ENCODE measurements at regions not wholly inside any gene's neighbourhood (a gene's known extent, or its start where the extent isn't known, plus 50 kb on each side); places are given as distances from the start of the nearest gene placed in this dataset.
"Not testable (repeated sequence)": the region's sequence is repeated elsewhere in the genome, so short reads cannot be mapped to it uniquely, and the experiment has no call there.

DNA sequence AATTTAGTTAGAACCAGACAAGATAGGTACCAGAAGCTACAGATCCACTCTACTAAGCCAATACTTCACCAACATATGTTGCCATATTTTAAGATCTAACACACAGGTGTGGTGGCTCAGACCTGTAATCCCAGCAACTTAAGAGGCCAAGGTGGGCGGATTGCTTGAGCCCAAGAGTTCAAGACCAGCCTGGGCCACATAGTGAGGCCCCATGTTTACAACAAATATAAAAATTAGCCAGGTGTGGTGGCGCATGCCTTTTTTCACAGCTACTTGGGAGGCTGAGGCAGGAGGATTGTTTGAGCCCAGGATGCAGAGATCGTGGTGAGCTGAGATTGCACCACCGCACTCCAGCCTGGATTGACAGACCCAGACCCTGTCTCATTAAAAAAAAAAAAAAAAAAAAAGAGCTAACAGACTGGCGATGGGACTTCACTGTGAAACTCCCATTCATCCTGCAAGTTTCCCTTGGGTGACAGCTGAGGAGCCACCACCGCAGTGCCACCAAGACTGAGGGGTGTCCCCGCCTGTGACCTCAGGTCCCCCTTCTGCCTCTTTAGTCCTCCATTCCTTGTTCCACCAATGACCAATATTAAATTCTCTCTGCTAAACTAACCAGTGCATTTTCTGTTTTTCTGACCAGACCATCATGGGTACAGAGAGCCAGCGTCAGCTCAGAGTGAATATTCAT is 163.3 kb downstream of the OR4M2 start:
- TF ChIP-seq, protein P1, sequence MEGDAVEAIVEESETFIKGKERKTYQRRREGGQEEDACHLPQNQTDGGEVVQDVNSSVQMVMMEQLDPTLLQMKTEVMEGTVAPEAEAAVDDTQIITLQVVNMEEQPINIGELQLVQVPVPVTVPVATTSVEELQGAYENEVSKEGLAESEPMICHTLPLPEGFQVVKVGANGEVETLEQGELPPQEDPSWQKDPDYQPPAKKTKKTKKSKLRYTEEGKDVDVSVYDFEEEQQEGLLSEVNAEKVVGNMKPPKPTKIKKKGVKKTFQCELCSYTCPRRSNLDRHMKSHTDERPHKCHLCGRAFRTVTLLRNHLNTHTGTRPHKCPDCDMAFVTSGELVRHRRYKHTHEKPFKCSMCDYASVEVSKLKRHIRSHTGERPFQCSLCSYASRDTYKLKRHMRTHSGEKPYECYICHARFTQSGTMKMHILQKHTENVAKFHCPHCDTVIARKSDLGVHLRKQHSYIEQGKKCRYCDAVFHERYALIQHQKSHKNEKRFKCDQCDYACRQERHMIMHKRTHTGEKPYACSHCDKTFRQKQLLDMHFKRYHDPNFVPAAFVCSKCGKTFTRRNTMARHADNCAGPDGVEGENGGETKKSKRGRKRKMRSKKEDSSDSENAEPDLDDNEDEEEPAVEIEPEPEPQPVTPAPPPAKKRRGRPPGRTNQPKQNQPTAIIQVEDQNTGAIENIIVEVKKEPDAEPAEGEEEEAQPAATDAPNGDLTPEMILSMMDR (IDR thresholded peaks at IDR 0.05; ENCODE audit: borderline replicate concordance, extremely low read depth, insufficient read depth): no peak
- no peak for FAIRE-seq
- no peak overlapping the region for H3K9ac ChIP-seq (ENCODE audit: low read length in 3 of 3)
- DNase-seq: no peak
- H3K4me1 ChIP-seq (ENCODE audit: control insufficient read depth in 2 of 3, insufficient read depth in 2 of 3, low read depth in 1 of 3, low read length in 3 of 3): peaks cover 0 to 4% (median 0%) of the 10 kb centered on the region in 3 donors
- H3K9me3 ChIP-seq (ENCODE audit: control insufficient read depth in 2 of 3, insufficient read depth in 1 of 3, low read length in 3 of 3): peaks cover 0 to 2% (median 0%) of the 10 kb centered on the region in 3 donors
- no peaks in the 10 kb centered on the region for H3K27me3 ChIP-seq (ENCODE audit: control insufficient read depth, insufficient read depth, low read length)
- H3K36me3 ChIP-seq (ENCODE audit: control insufficient read depth in 2 of 3, insufficient read depth in 3 of 3, low read length in 3 of 3): no peaks in the 10 kb centered on the region
- intact Hi-C loops (cut with DNase I): no loop called here
- no peak overlapping the region for H3K4me3 ChIP-seq (ENCODE audit: low read length in 3 of 3)
- H3K27ac ChIP-seq (ENCODE audit: low read depth in 2 of 2, low read length in 2 of 2): no peak overlapping the region

DNA sequence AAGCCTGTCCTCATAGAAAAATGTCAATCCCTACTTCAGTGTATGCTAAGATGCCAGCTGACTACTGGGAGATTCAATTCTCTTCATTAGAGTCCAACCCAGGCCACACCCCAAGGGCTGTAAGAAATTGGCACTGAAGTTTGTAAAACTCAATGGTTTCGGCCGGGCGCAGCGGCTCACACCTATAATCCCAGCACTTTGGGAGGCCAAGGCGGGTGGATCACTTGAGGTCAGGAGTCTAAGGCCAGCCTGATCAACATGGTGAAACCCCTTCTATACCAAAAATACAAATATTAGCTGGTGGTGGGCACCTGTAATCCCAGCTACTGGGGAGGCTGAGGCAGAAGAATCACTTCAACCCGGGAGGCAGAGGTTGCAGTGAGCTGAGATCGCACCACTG is 169.2 kb downstream of the OR4M2 start:
- H3K4me3 ChIP-seq (ENCODE audit: low read length in 3 of 3); FAIRE-seq; H3K27me3 ChIP-seq (ENCODE audit: control insufficient read depth, insufficient read depth, low read length); H3K36me3 ChIP-seq (ENCODE audit: control insufficient read depth in 2 of 3, insufficient read depth in 3 of 3, low read length in 3 of 3); DNase-seq; H3K27ac ChIP-seq (ENCODE audit: low read depth in 2 of 2, low read length in 2 of 2); H3K4me1 ChIP-seq (ENCODE audit: control insufficient read depth in 2 of 3, insufficient read depth in 2 of 3, low read depth in 1 of 3, low read length in 3 of 3); H3K9me3 ChIP-seq (ENCODE audit: control insufficient read depth in 2 of 3, insufficient read depth in 1 of 3, low read length in 3 of 3); H3K9ac ChIP-seq (ENCODE audit: low read length in 3 of 3); intact Hi-C loops (cut with DNase I): not testable (repeated sequence)

DNA sequence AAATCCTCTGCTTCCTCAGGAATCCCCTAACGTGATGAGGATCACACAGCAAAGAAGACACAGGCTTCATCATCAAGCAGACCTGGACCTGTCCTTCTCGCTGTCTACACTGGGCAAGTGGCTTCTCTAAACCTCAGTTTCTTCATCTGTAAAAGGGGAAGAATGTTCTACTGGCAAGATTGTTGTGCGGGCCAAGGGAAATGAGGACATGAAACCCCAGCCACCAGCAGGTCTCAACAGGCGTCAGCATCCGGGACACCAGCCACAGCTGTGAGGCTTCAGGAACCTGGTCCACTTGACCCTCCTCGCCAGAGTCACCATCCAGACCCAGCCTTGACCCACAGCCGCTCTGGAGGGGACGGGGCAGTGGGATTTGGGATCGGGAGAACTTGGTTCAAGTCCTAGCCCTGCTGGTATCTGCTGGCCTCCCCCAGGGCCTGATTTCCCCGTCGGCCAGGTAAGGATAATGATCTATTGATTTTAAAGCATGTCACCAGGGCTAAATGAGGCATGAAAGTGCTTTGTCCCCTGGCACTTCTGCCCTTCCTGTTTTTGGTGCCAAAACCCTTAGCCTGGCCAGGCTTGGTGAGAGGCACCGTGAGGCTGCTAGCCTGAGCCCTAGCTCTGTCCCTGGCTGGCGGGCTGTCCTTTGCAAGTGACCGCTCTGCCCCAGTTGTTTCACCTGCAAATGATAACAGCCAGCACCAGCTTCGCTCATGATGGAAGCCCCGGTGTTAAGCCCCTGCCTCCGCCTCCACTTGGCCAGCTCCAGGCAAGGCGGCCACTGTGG is 170.4 kb downstream of the OR4M2 start:
- FAIRE-seq; DNase-seq; H3K27me3 ChIP-seq (ENCODE audit: control insufficient read depth, insufficient read depth, low read length); H3K36me3 ChIP-seq (ENCODE audit: control insufficient read depth in 2 of 3, insufficient read depth in 3 of 3, low read length in 3 of 3); H3K9ac ChIP-seq (ENCODE audit: low read length in 3 of 3); H3K4me1 ChIP-seq (ENCODE audit: control insufficient read depth in 2 of 3, insufficient read depth in 2 of 3, low read depth in 1 of 3, low read length in 3 of 3); intact Hi-C loops (cut with DNase I); H3K27ac ChIP-seq (ENCODE audit: low read depth in 2 of 2, low read length in 2 of 2); H3K9me3 ChIP-seq (ENCODE audit: control insufficient read depth in 2 of 3, insufficient read depth in 1 of 3, low read length in 3 of 3); H3K4me3 ChIP-seq (ENCODE audit: low read length in 3 of 3): not testable (repeated sequence)

DNA sequence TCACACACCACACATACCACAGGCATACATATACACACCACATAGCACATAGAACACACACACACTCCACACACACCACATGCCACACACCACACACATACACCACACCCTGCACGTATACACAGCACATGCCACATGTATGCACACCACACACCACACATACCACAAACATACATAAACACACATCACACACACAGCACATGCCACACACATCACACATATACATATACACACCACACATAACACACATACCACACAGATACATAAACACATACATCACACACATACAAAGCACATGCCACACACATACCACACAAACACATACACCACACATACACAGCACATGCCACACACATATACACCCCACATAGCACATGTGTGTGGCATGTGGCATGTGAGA is 171.1 kb downstream of the OR4M2 start:
- Histone ChIP-seq H3K9ac (ENCODE audit: low read length in 3 of 3) (no peak overlapping the region), H3K9me3 (ENCODE audit: control insufficient read depth in 2 of 3, insufficient read depth in 1 of 3, low read length in 3 of 3) (peaks cover 0 to 5% (median 2%) of the 10 kb centered on the region in 3 donors), H3K4me3 (ENCODE audit: low read length in 3 of 3) (no peak overlapping the region), H3K27ac (ENCODE audit: low read depth in 2 of 2, low read length in 2 of 2) (no peak overlapping the region), H3K36me3 (ENCODE audit: control insufficient read depth in 2 of 3, insufficient read depth in 3 of 3, low read length in 3 of 3) (no peaks in the 10 kb centered on the region), H3K4me1 (ENCODE audit: control insufficient read depth in 2 of 3, insufficient read depth in 2 of 3, low read depth in 1 of 3, low read length in 3 of 3) (peaks cover 0 to 9% (median 9%) of the 10 kb centered on the region in 3 donors), H3K27me3 (ENCODE audit: control insufficient read depth, insufficient read depth, low read length) (no peaks in the 10 kb centered on the region)
- no peak for DNase-seq
- no peak for FAIRE-seq
- TF ChIP-seq, protein P1 (IDR thresholded peaks at IDR 0.05; ENCODE audit: borderline replicate concordance, extremely low read depth, insufficient read depth): no peak
- intact Hi-C loops (cut with DNase I): no loop called here

DNA sequence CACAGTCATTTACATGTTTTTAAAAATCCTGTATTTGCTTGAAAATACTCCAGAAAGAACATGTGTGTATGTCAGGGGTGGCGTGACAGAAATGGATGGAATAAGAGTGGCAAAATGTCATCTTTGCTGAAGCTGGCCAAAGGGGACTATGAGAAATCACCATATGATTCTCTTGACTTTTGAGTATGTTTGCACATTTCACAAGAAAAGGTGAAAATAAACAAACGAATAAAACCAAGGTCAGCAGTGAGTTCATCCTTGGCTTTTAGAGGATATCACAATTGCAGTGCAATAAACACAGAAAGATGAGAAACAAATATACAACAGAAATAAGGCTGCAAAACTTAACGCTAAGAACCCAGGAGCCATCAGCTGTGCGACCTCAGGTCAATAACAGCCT is 171.7 kb downstream of the OR4M2 start:
- H3K4me3 ChIP-seq (ENCODE audit: low read length in 3 of 3); H3K9me3 ChIP-seq (ENCODE audit: control insufficient read depth in 2 of 3, insufficient read depth in 1 of 3, low read length in 3 of 3); H3K27me3 ChIP-seq (ENCODE audit: control insufficient read depth, insufficient read depth, low read length); H3K27ac ChIP-seq (ENCODE audit: low read depth in 2 of 2, low read length in 2 of 2); FAIRE-seq; H3K36me3 ChIP-seq (ENCODE audit: control insufficient read depth in 2 of 3, insufficient read depth in 3 of 3, low read length in 3 of 3); H3K4me1 ChIP-seq (ENCODE audit: control insufficient read depth in 2 of 3, insufficient read depth in 2 of 3, low read depth in 1 of 3, low read length in 3 of 3); DNase-seq; intact Hi-C loops (cut with DNase I); H3K9ac ChIP-seq (ENCODE audit: low read length in 3 of 3): not testable (repeated sequence)

DNA sequence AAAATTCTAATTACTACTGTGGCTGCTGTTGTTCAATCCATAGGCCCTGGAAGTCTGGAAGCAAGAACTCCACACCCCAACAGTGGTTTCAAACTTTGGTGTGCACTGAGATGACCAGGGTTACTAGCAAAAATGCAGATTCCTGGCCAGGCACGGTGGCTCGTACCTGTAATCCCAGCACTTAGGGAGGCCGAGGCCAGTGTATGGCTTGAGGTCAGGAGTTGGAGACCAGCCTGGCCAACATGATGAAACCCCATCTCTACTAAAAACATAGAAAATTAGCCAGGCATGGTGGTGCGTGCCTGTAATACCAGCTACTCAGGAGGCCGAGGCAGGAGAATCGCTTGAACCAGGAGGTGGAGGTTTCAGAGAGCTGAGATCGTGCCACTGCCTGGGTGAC is 172.2 kb downstream of the OR4M2 start:
- DNase-seq; H3K9ac ChIP-seq (ENCODE audit: low read length in 3 of 3); H3K9me3 ChIP-seq (ENCODE audit: control insufficient read depth in 2 of 3, insufficient read depth in 1 of 3, low read length in 3 of 3); intact Hi-C loops (cut with DNase I); H3K36me3 ChIP-seq (ENCODE audit: control insufficient read depth in 2 of 3, insufficient read depth in 3 of 3, low read length in 3 of 3); H3K4me3 ChIP-seq (ENCODE audit: low read length in 3 of 3); FAIRE-seq; H3K4me1 ChIP-seq (ENCODE audit: control insufficient read depth in 2 of 3, insufficient read depth in 2 of 3, low read depth in 1 of 3, low read length in 3 of 3); H3K27me3 ChIP-seq (ENCODE audit: control insufficient read depth, insufficient read depth, low read length): not testable (repeated sequence)
- peak overlapping the region in 1 of 2 donors; percentile 4 for H3K27ac ChIP-seq (ENCODE audit: low read depth in 2 of 2, low read length in 2 of 2)

Measured in kidney (tissue), 13 donors.